Bronchial epithelial cell (primary cell): ENCODE measurements at regions not wholly inside any gene's neighbourhood (a gene's known extent, or its start where the extent isn't known, plus 50 kb on each side); places are given as distances from the start of the nearest gene placed in this dataset.

Experiments used
- DNase-seq: peaks from one replicate; pipeline ENCODE4 v3.0.0-alpha.2; 2010; ENCODE audit warnings: low read depth
- FAIRE-seq: peaks from 2 replicates; lab custom pipeline; 2011; peaks lifted over from hg19 to GRCh38; lab: Jason Lieb, UNC
- H3K27me3 ChIP-seq: 2 replicates; pipeline ENCODE4 v1.5.1; 2011; ENCODE audit warnings: low read length; ENCODE audit not compliant: control insufficient read depth, insufficient read depth
- H3K36me3 ChIP-seq: 2 replicates; pipeline ENCODE4 v1.5.1; 2011; ENCODE audit warnings: low read length; ENCODE audit not compliant: control insufficient read depth, insufficient read depth
- H3K4me3 ChIP-seq: 2 replicates; pipeline ENCODE4 v1.5.1; 2011; ENCODE audit warnings: mild to moderate bottlenecking, low read depth, low read length, control low read depth
- CTCF ChIP-seq: IDR thresholded peaks from 2 replicates; pipeline ENCODE4 v1.5.1; 2011; ENCODE audit warnings: mild to moderate bottlenecking, moderate library complexity, low read length, control low read depth, inconsistent platforms; ENCODE audit not compliant: insufficient read depth, severe bottlenecking

- no peak for DNase-seq
- no peaks in the 10 kb centered on the region for H3K36me3 ChIP-seq
- FAIRE-seq: no peak
Observed at GRCh38 chr5:61675015-61675692, 343.1 kb downstream of the ZSWIM6 start.

GRCh38 chr5:61677220-61677619 is 345.2 kb downstream of the ZSWIM6 start:
- TF ChIP-seq CTCF: no peak
- DNase-seq (no peak), FAIRE-seq (no peak)
- Histone ChIP-seq H3K4me3 (no peak overlapping the region), H3K36me3 (no peaks in the 10 kb centered on the region), H3K27me3 (no peaks in the 10 kb centered on the region)

More at GRCh38 chr5:61675015-61675692, 343.1 kb downstream of the ZSWIM6 start:
- Histone ChIP-seq H3K27me3 (no peaks in the 10 kb centered on the region), H3K4me3 (no peak overlapping the region)
- no peak for TF ChIP-seq CTCF

- DNase-seq (no peak), FAIRE-seq (no peak)
- no peaks in the 10 kb centered on the region for H3K36me3 ChIP-seq
- H3K27me3 ChIP-seq: no peaks in the 10 kb centered on the region
- TF ChIP-seq CTCF: no peak
- no peak overlapping the region for H3K4me3 ChIP-seq
Observed at GRCh38 chr5:61678966-61679365, 346.9 kb downstream of the ZSWIM6 start.

GRCh38 chr5:61679562-61679961 is 347.5 kb downstream of the ZSWIM6 start:
- H3K4me3 ChIP-seq: no peak overlapping the region
- no peak for TF ChIP-seq CTCF
- FAIRE-seq (no peak), DNase-seq (no peak)
- H3K36me3 ChIP-seq: no peaks in the 10 kb centered on the region
- H3K27me3 ChIP-seq: no peaks in the 10 kb centered on the region

- no peak for TF ChIP-seq CTCF
- Histone ChIP-seq H3K36me3 (no peaks in the 10 kb centered on the region), H3K4me3 (no peak overlapping the region), H3K27me3 (no peaks in the 10 kb centered on the region)
- no peak for FAIRE-seq
- no peak for DNase-seq
Observed at GRCh38 chr5:61680247-61680646, 348.2 kb downstream of the ZSWIM6 start.

GRCh38 chr5:61683148-61683547 is 351.1 kb downstream of the ZSWIM6 start:
- no peak for TF ChIP-seq CTCF
- no peak for FAIRE-seq

More at GRCh38 chr5:61683148-61683547, 351.1 kb downstream of the ZSWIM6 start:
- Histone ChIP-seq H3K4me3 (no peak overlapping the region), H3K36me3 (no peaks in the 10 kb centered on the region), H3K27me3 (no peaks in the 10 kb centered on the region)
- DNase-seq: no peak
